PC-9 (cell line): ENCODE measurements at regions not wholly inside any gene's neighbourhood (a gene's known extent, or its start where the extent isn't known, plus 50 kb on each side); places are given as distances from the start of the nearest gene placed in this dataset.

ENCODE experiments used
- CTCF ChIP-seq: fragments of 200-600 bp; sonication (generic); conservative IDR thresholded peaks from 2 replicates; pipeline ENCODE4 v1.6.1; 2017; ENCODE audit warnings: mixed run types, antibody characterized with exemption, mild to moderate bottlenecking, moderate library complexity
- EZH2 ChIP-seq: fragments of 200-600 bp; sonication (generic); IDR thresholded peaks from 2 replicates; pipeline ENCODE4 v1.8.0; 2017; ENCODE audit warnings: antibody characterized with exemption, low read depth

GRCh38 chr16:5815570-5816237 is 718.1 kb upstream of the EEF2KMT start:
- no peak for TF ChIP-seq CTCF
- TF ChIP-seq EZH2, result no peak
